ENCODE measurements at regions not wholly inside any gene's neighbourhood (a gene's known extent, or its start where the extent isn't known, plus 50 kb on each side); places are given as distances from the start of the nearest gene placed in this dataset.
A peak's percentile ranks its signal among the peaks of the same experiment; 100 is the strongest.

GRCh38 chr3:39707314-39707909, 102.0 kb upstream of the MYRIP start:
- TF ChIP-seq CTCF (IDR thresholded peaks at IDR 0.05) (peak in 5 of 6 experiments; percentile 29 to 71 (median 64)), POLR2A (IDR thresholded peaks at IDR 0.05) (no peak)

All from Peyer's patch (tissue), 4 donors.